Upper lobe of left lung (tissue), 4 donors: ENCODE measurements at regions not wholly inside any gene's neighbourhood (a gene's known extent, or its start where the extent isn't known, plus 50 kb on each side); places are given as distances from the start of the nearest gene placed in this dataset.

Experiments
- CTCF ChIP-seq, 6 experiments: fragments of 450-650 bp in 4 of 6; fragments of 200-600 bp in 2 of 6; sonication (generic) in 2 of 6; IDR thresholded peaks; one replicate each; pipeline ENCODE4 v1.5.1; 2016 to 2019; ENCODE audit warnings: antibody characterized with exemption in 6 of 6
- EP300 ChIP-seq, 4 donors: sonication (generic); formaldehyde crosslinking; IDR thresholded peaks; one replicate each; pipeline ENCODE4 v1.5.1; 2017; ENCODE audit warnings: antibody characterized with exemption in 4 of 4, control low read depth in 2 of 4
- POLR2A ChIP-seq, 4 donors: fragments of 450-650 bp; IDR thresholded peaks; one replicate each; pipeline ENCODE4 v1.5.1; 2016 to 2017; ENCODE audit warnings: antibody characterized with exemption in 4 of 4, mild to moderate bottlenecking in 2 of 4
- POLR2AphosphoS5 ChIP-seq, 2 donors: sonication (generic); formaldehyde crosslinking; IDR thresholded peaks; one replicate each; pipeline ENCODE4 v1.5.1; 2017; ENCODE audit warnings: antibody characterized with exemption in 2 of 2

GRCh38 chr7:56474271-56474670 is 358.1 kb upstream of the NUPR2 start:
- no peak for TF ChIP-seq POLR2AphosphoS5 (IDR thresholded peaks at IDR 0.05)
- TF ChIP-seq CTCF (IDR thresholded peaks at IDR 0.05), result no peak
- no peak for TF ChIP-seq POLR2A (IDR thresholded peaks at IDR 0.05)
- no peak for TF ChIP-seq EP300 (IDR thresholded peaks at IDR 0.05)
